ENCODE measurements at regions not wholly inside any gene's neighbourhood (a gene's known extent, or its start where the extent isn't known, plus 50 kb on each side); places are given as distances from the start of the nearest gene placed in this dataset.
"Not testable (repeated sequence)": the region's sequence is repeated elsewhere in the genome, so short reads cannot be mapped to it uniquely, and the experiment has no call there.

GRCh38 chr4:72933029-72933428, 136.5 kb downstream of the COX18 start:
- ChIA-PET CTCF (no interaction called here), POLR2A (no interaction called here)
- H3K4me3 ChIP-seq (ENCODE audit: low read depth, low read length), result no peak overlapping the region
- H3K27me3 ChIP-seq (ENCODE audit: control insufficient read depth, insufficient read depth, low read length), result no peaks in the 10 kb centered on the region
- DNase-seq (ENCODE audit: low read depth), result no peak
- no peaks in the 10 kb centered on the region for H3K36me3 ChIP-seq (ENCODE audit: control insufficient read depth, insufficient read depth, low read length)
- TF ChIP-seq CTCF (IDR thresholded peaks at IDR 0.05; ENCODE audit: insufficient read depth, low read depth, low read length), result no peak

- H3K27me3 ChIP-seq (ENCODE audit: control insufficient read depth, insufficient read depth, low read length), result no peaks in the 10 kb centered on the region
These were observed 138.2 kb downstream of the COX18 start for GRCh38 chr4:72931346-72931745.

GRCh38 chr4:72929596-72930274, 139.8 kb downstream of the COX18 start:
- H3K4me3 ChIP-seq (ENCODE audit: low read depth, low read length); POLR2A ChIA-PET; H3K27me3 ChIP-seq (ENCODE audit: control insufficient read depth, insufficient read depth, low read length); DNase-seq (ENCODE audit: low read depth); H3K36me3 ChIP-seq (ENCODE audit: control insufficient read depth, insufficient read depth, low read length); CTCF ChIA-PET: not testable (repeated sequence)

More at GRCh38 chr4:72931346-72931745, 138.2 kb downstream of the COX18 start:
- no peak for TF ChIP-seq CTCF (IDR thresholded peaks at IDR 0.05; ENCODE audit: insufficient read depth, low read depth, low read length)
- DNase-seq (ENCODE audit: low read depth), result no peak
- ChIA-PET CTCF (no interaction called here), POLR2A (no interaction called here)
- H3K36me3 ChIP-seq (ENCODE audit: control insufficient read depth, insufficient read depth, low read length), result no peaks in the 10 kb centered on the region
- H3K4me3 ChIP-seq (ENCODE audit: low read depth, low read length), result no peak overlapping the region

GRCh38 chr4:72924814-72925213, 144.7 kb downstream of the COX18 start:
- Histone ChIP-seq H3K4me3 (ENCODE audit: low read depth, low read length) (no peak overlapping the region), H3K36me3 (ENCODE audit: control insufficient read depth, insufficient read depth, low read length) (no peaks in the 10 kb centered on the region), H3K27me3 (ENCODE audit: control insufficient read depth, insufficient read depth, low read length) (no peaks in the 10 kb centered on the region)
- TF ChIP-seq CTCF (IDR thresholded peaks at IDR 0.05; ENCODE audit: insufficient read depth, low read depth, low read length), result no peak
- ChIA-PET POLR2A (no interaction called here), CTCF (interaction anchor here (1.1 to 1.3 kb wide), 2 partner anchors 11 to 12 kb away, joined by 3 to 5 read pairs; no protein-coding TSS in a partner anchor)
- DNase-seq (ENCODE audit: low read depth), result no peak

GRCh38 chr4:72919937-72920336, 149.6 kb downstream of the COX18 start:
- no peaks in the 10 kb centered on the region for H3K36me3 ChIP-seq (ENCODE audit: control insufficient read depth, insufficient read depth, low read length)
- TF ChIP-seq CTCF (IDR thresholded peaks at IDR 0.05; ENCODE audit: insufficient read depth, low read depth, low read length), result no peak
- H3K4me3 ChIP-seq (ENCODE audit: low read depth, low read length), result no peak overlapping the region
- H3K27me3 ChIP-seq (ENCODE audit: control insufficient read depth, insufficient read depth, low read length), result no peaks in the 10 kb centered on the region
- POLR2A ChIA-PET, result no interaction called here
- CTCF ChIA-PET, result interaction anchor here (1.9 kb wide), 1 partner anchor 10 kb away, joined by 5 read pairs; no protein-coding TSS in a partner anchor
- no peak for DNase-seq (ENCODE audit: low read depth)

GRCh38 chr4:72919464-72919863, 150.1 kb downstream of the COX18 start:
- Histone ChIP-seq H3K4me3 (ENCODE audit: low read depth, low read length) (no peak overlapping the region), H3K36me3 (ENCODE audit: control insufficient read depth, insufficient read depth, low read length) (no peaks in the 10 kb centered on the region), H3K27me3 (ENCODE audit: control insufficient read depth, insufficient read depth, low read length) (no peaks in the 10 kb centered on the region)
- no peak for TF ChIP-seq CTCF (IDR thresholded peaks at IDR 0.05; ENCODE audit: insufficient read depth, low read depth, low read length)
- ChIA-PET CTCF (no interaction called here), POLR2A (no interaction called here)
- no peak for DNase-seq (ENCODE audit: low read depth)
